Endothelial cell of umbilical vein (primary cell): ENCODE measurements at regions not wholly inside any gene's neighbourhood (a gene's known extent, or its start where the extent isn't known, plus 50 kb on each side); places are given as distances from the start of the nearest gene placed in this dataset.

ENCODE experiments used
- BruUV-seq: library from RNA; stranded (reverse); fragments of 400-500 nt; replicated peaks from 2 replicates; lab custom pipeline; 2021; lab: Mats Ljungman, UMichigan
- CTCF ChIA-PET: fragments of 300-600, 350-600 bp; sonication (Branson Sonifier 250); formaldehyde crosslinking; loops from one replicate; lab custom pipeline; 2021; ENCODE audit warnings: antibody characterized with exemption, inconsistent platforms; lab: Charles Lee
- POLR2A ChIA-PET: fragments of 300-600, 350-600 bp; sonication (Branson Sonifier 250); formaldehyde crosslinking; loops from one replicate; lab custom pipeline; 2021; ENCODE audit warnings: antibody characterized with exemption, inconsistent platforms; lab: Charles Lee
- DNase-seq: peaks from one replicate; pipeline ENCODE4 v3.0.0-alpha.2; 2011; ENCODE audit warnings: low read depth, low spot score
- FAIRE-seq: peaks from 2 replicates; lab custom pipeline; 2011; peaks lifted over from hg19 to GRCh38; lab: Jason Lieb, UNC
- H2AFZ ChIP-seq: 2 replicates; pipeline ENCODE4 v1.6.0; 2012; ENCODE audit warnings: low read depth, low read length, control low read depth, inconsistent platforms
- H3K27ac ChIP-seq: 2 replicates; pipeline ENCODE4 v1.5.1; 2011; ENCODE audit warnings: low read depth, mild to moderate bottlenecking, control low read depth, low read length, moderate library complexity; ENCODE audit not compliant: insufficient read depth
- H3K27me3 ChIP-seq, 2 experiments: 2 replicates each; pipeline versions ENCODE4 v1.6.0 to v1.6.1; 2011; ENCODE audit warnings: low read length in 2 of 2, mixed read lengths in 1 of 2; ENCODE audit not compliant: control insufficient read depth in 2 of 2, insufficient read depth in 2 of 2
- H3K36me3 ChIP-seq, 2 experiments: 2 replicates in 1 of 2; 3 replicates in 1 of 2; pipeline ENCODE4 v1.5.1; 2011; ENCODE audit warnings: low read length in 2 of 2, mild to moderate bottlenecking in 1 of 2, moderate library complexity in 1 of 2; ENCODE audit not compliant: control insufficient read depth in 2 of 2, insufficient read depth in 2 of 2; ENCODE audit errors: extremely low read depth in 1 of 2
- H3K4me1 ChIP-seq: 3 replicates; pipeline ENCODE4 v1.5.1; 2011; ENCODE audit warnings: mild to moderate bottlenecking, low read length; ENCODE audit not compliant: control insufficient read depth, insufficient read depth; ENCODE audit errors: extremely low read depth
- H3K4me2 ChIP-seq: 2 replicates; pipeline ENCODE4 v1.6.1; 2011; ENCODE audit warnings: low read length, control low read depth, mixed read lengths; ENCODE audit not compliant: insufficient read depth
- H3K4me3 ChIP-seq, 3 experiments: fragments of 200-600 bp in 1 of 3; sonication (generic), shearing (Covaris generic) in 1 of 3; replicated peaks in 1 of 3; 2 replicates each; pipeline ENCODE4 v1.5.1; 2011 to 2016; ENCODE audit warnings: control low read depth in 3 of 3, low read length in 3 of 3, mild to moderate bottlenecking in 2 of 3, inconsistent platforms in 1 of 3, low read depth in 1 of 3, moderate library complexity in 1 of 3; ENCODE audit not compliant: insufficient read depth in 1 of 3
- H3K79me2 ChIP-seq: 2 replicates; pipeline ENCODE4 v1.6.0; 2012; ENCODE audit warnings: low read length, inconsistent platforms; ENCODE audit not compliant: control insufficient read depth, insufficient read depth
- H3K9ac ChIP-seq: replicated peaks from 2 replicates; pipeline ENCODE3; 2011; ENCODE audit warnings: low read length, control low read depth; ENCODE audit not compliant: insufficient read depth; ENCODE audit errors: extremely low read depth
- H3K9me1 ChIP-seq: replicated peaks from 3 replicates; pipeline ENCODE4 v1.6.0; 2011; ENCODE audit warnings: mild to moderate bottlenecking, low read length; ENCODE audit not compliant: control insufficient read depth, insufficient read depth; ENCODE audit errors: extremely low read depth
- H3K9me3 ChIP-seq: replicated peaks from 2 replicates; pipeline ENCODE4 v1.5.1; 2012; ENCODE audit warnings: low read length, inconsistent platforms; ENCODE audit not compliant: control insufficient read depth, insufficient read depth
- H4K20me1 ChIP-seq: replicated peaks from 2 replicates; pipeline ENCODE3; 2011; ENCODE audit warnings: mild to moderate bottlenecking, low read length; ENCODE audit not compliant: control insufficient read depth, insufficient read depth; ENCODE audit errors: extremely low read depth
- EZH2 ChIP-seq: IDR thresholded peaks from 2 replicates; pipeline ENCODE4 v1.6.1; 2012; ENCODE audit warnings: borderline replicate concordance, low read depth, mild to moderate bottlenecking, moderate library complexity, low read length, inconsistent platforms; ENCODE audit not compliant: severe bottlenecking
- GATA2 ChIP-seq: IDR thresholded peaks from 2 replicates; pipeline ENCODE4 v1.7.0; 2011; ENCODE audit warnings: low read depth, mild to moderate bottlenecking, moderate library complexity, mixed read lengths, low read length; ENCODE audit not compliant: insufficient read length, insufficient read depth
- JUN ChIP-seq: IDR thresholded peaks from 2 replicates; pipeline ENCODE4 v1.6.1; 2011; ENCODE audit warnings: borderline replicate concordance, low read depth; ENCODE audit not compliant: insufficient read length, insufficient read depth
- MYC ChIP-seq: IDR thresholded peaks from one replicate; pipeline ENCODE4 v1.6.1; 2011; ENCODE audit warnings: mild to moderate bottlenecking, low read depth, low read length
- POLR2A ChIP-seq: IDR thresholded peaks from 2 replicates; pipeline ENCODE4 v1.6.1; 2012; ENCODE audit warnings: low read depth, mild to moderate bottlenecking, control low read depth, low read length
- POLR2AphosphoS5 ChIP-seq: IDR thresholded peaks from 2 replicates; pipeline ENCODE4 v1.6.1; 2012; ENCODE audit warnings: low read depth, mild to moderate bottlenecking, control low read depth, low read length, moderate library complexity; ENCODE audit not compliant: insufficient read depth
- dilution Hi-C: fragments of 300-500 bp; cut with MboI; formaldehyde crosslinking; loops from one replicate; pipeline ENCODE4 v1.15.0; 2019; ENCODE audit warnings: low sequenced_read_pairs; ENCODE audit not compliant: extremely low pct_ligation_motif_present
- intact Hi-C: fragments of 100-400 bp; cut with micrococcal nuclease; formaldehyde crosslinking; loops from one replicate; pipeline ENCODE4 v1.10.0; 2022
- TF ChIP-seq, protein P1 (sequence below), 2 donors: IDR thresholded peaks; 1 replicate in 1 of 2; 2 replicates in 1 of 2; pipeline ENCODE4 v1.5.1; 2011; ENCODE audit warnings: low read length in 2 of 2, mild to moderate bottlenecking in 2 of 2, moderate library complexity in 2 of 2, control low read depth in 1 of 2, inconsistent platforms in 1 of 2, low read depth in 1 of 2; ENCODE audit not compliant: insufficient read depth in 1 of 2; ENCODE audit errors: extremely low read depth in 1 of 2

DNA sequence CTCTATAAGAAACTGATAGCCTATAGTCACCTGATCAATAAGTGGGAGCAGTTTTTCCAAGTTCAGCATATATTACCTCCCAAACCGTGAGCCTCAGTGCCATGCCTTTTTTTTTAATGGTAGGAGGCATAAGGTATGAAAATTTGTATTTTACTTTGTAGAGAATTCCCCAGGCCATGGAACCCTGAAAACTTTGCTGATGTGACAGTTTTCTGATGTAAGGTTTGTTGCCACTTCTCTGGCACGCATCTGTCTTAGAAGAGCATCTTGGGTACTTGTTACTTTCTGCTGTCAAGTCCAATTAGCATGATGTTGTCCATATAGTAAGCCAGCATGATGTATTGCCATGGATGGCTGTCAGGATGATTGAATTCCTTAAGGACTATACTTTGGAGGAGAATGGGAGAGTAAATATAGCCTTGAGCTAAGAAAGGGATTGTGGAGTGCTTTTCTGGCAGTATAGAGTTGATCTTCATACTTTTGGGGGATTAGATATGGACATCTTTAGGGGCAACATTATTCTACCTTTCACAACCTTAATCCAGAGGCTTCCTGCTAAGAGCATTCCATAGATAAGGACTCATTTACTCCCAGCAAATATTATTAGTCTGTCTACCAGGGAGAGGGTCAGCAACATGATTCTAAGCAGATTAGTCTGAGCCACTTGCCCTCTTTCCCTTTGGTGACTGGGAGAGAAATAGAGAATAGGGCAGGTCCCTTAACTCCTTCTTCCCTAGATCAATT, 389.6 kb downstream of the YTHDC2 start:
- Histone ChIP-seq H3K79me2 (no peaks in the 10 kb centered on the region), H3K27me3 (no peaks in the 10 kb centered on the region), H3K4me2 (no peak overlapping the region), H3K4me1 (no peaks in the 10 kb centered on the region), H3K4me3 (no peak overlapping the region), H3K27ac (no peak overlapping the region), H3K9me1 (no peaks in the 10 kb centered on the region), H3K9me3 (no peaks in the 10 kb centered on the region), H2AFZ (no peak overlapping the region), H3K9ac (no peak overlapping the region), H4K20me1 (no peaks in the 10 kb centered on the region), H3K36me3 (no peaks in the 10 kb centered on the region)
- FAIRE-seq = no peak
- POLR2A ChIA-PET = no interaction called here
- TF ChIP-seq MYC (no peak), JUN (no peak), GATA2 (no peak), POLR2AphosphoS5 (no peak), POLR2A (no peak)
- TF ChIP-seq, protein P1, sequence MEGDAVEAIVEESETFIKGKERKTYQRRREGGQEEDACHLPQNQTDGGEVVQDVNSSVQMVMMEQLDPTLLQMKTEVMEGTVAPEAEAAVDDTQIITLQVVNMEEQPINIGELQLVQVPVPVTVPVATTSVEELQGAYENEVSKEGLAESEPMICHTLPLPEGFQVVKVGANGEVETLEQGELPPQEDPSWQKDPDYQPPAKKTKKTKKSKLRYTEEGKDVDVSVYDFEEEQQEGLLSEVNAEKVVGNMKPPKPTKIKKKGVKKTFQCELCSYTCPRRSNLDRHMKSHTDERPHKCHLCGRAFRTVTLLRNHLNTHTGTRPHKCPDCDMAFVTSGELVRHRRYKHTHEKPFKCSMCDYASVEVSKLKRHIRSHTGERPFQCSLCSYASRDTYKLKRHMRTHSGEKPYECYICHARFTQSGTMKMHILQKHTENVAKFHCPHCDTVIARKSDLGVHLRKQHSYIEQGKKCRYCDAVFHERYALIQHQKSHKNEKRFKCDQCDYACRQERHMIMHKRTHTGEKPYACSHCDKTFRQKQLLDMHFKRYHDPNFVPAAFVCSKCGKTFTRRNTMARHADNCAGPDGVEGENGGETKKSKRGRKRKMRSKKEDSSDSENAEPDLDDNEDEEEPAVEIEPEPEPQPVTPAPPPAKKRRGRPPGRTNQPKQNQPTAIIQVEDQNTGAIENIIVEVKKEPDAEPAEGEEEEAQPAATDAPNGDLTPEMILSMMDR (IDR thresholded peaks at IDR 0.05; ENCODE audit: extremely low read depth in 1 of 2, insufficient read depth in 1 of 2, low read depth in 1 of 2, low read length in 2 of 2) = no peak
- DNase-seq = no peak
- dilution Hi-C loops = no loop called here
- BruUV-seq = no TSS peak
- CTCF ChIA-PET = no interaction called here
- intact Hi-C loops = no loop called here

DNA sequence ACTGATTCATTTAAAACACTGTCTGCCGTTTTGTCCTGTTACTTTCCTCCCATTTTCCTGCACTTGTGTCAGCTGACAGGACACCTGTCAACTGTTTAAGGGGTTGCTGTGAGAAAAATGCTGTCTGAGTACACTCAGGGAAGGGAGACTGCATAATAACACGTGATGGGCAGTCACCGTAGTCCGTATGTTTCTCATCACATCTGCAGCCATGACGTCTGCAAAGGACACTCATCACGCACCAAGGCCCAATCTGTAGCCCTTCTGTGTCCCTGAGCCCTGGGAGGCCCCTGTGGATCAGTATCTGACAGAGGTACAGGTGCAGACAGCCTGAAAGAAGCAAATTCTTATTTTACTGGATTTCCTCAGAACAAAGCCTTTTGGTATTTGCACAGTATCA, 396.3 kb downstream of the YTHDC2 start:
- Histone ChIP-seq H3K9me1 (no peaks in the 10 kb centered on the region), H3K9ac (no peak overlapping the region), H3K36me3 (no peaks in the 10 kb centered on the region), H4K20me1 (no peaks in the 10 kb centered on the region), H3K4me3 (no peak overlapping the region), H3K9me3 (no peaks in the 10 kb centered on the region), H2AFZ (no peak overlapping the region), H3K79me2 (no peaks in the 10 kb centered on the region), H3K27me3 (no peaks in the 10 kb centered on the region), H3K4me1 (no peaks in the 10 kb centered on the region), H3K4me2 (no peak overlapping the region), H3K27ac (no peak overlapping the region)
- FAIRE-seq = no peak
- dilution Hi-C loops = no loop called here
- ChIA-PET CTCF (no interaction called here), POLR2A (no interaction called here)
- no TSS peak for BruUV-seq
- intact Hi-C loops = no loop called here
- DNase-seq = no peak
- TF ChIP-seq, protein P1 (IDR thresholded peaks at IDR 0.05; ENCODE audit: extremely low read depth in 1 of 2, insufficient read depth in 1 of 2, low read depth in 1 of 2, low read length in 2 of 2) = no peak
- TF ChIP-seq JUN (no peak), MYC (no peak), EZH2 (no peak)
